ENCODE measurements at regions not wholly inside any gene's neighbourhood (a gene's known extent, or its start where the extent isn't known, plus 50 kb on each side); places are given as distances from the start of the nearest gene placed in this dataset.

DNA sequence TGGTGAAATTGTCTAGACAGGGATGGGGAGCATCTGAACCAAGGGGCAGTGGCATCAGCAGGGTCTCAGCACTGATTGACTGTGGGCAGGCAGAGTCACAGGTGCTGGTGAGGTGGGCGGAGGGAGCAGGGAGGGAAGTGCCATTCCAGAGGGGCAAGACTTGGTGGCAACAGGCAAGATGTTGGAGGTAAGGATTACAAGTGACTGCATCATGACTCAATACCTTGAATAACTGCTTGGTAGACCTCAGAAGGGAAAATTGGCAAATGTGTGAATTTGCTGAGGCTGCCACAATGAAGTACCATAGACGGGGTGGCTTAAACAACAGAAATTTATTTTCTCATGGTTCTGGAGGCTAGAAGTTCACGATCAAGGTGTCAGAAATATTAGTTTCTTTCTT lies 419.1 kb downstream of the HS3ST3B1 start:
- TF ChIP-seq, protein P1, sequence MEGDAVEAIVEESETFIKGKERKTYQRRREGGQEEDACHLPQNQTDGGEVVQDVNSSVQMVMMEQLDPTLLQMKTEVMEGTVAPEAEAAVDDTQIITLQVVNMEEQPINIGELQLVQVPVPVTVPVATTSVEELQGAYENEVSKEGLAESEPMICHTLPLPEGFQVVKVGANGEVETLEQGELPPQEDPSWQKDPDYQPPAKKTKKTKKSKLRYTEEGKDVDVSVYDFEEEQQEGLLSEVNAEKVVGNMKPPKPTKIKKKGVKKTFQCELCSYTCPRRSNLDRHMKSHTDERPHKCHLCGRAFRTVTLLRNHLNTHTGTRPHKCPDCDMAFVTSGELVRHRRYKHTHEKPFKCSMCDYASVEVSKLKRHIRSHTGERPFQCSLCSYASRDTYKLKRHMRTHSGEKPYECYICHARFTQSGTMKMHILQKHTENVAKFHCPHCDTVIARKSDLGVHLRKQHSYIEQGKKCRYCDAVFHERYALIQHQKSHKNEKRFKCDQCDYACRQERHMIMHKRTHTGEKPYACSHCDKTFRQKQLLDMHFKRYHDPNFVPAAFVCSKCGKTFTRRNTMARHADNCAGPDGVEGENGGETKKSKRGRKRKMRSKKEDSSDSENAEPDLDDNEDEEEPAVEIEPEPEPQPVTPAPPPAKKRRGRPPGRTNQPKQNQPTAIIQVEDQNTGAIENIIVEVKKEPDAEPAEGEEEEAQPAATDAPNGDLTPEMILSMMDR (IDR thresholded peaks at IDR 0.05 in 4 of 5, conservative IDR thresholded peaks at IDR 0.05 in 1 of 5) = no peak
- no peak for TF ChIP-seq POLR2A (IDR thresholded peaks at IDR 0.05)

Measured in gastrocnemius medialis (tissue), 4 donors.